ENCODE measurements at regions not wholly inside any gene's neighbourhood (a gene's known extent, or its start where the extent isn't known, plus 50 kb on each side); places are given as distances from the start of the nearest gene placed in this dataset.

DNA sequence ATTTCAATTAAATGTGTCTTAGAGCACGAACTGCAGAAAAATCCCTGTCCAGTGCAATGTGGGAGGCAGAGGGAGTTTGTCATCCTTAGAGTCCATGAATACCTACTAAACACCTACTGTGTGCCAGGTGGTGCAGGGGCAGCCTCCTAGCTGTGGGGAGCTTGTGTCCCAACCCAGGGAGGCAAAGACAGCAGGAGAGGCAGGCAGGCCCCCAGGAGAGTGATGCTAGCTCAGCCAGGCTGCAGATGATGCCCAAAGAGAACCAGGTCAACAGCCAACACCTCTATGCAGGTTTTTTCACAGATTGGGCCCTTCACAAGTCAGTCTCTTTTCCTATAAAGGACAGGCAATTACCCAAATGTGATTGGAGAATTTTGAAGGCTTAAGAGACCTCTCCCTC, 108.2 kb upstream of the UQCRFS1 start:
- TF ChIP-seq, protein P1, sequence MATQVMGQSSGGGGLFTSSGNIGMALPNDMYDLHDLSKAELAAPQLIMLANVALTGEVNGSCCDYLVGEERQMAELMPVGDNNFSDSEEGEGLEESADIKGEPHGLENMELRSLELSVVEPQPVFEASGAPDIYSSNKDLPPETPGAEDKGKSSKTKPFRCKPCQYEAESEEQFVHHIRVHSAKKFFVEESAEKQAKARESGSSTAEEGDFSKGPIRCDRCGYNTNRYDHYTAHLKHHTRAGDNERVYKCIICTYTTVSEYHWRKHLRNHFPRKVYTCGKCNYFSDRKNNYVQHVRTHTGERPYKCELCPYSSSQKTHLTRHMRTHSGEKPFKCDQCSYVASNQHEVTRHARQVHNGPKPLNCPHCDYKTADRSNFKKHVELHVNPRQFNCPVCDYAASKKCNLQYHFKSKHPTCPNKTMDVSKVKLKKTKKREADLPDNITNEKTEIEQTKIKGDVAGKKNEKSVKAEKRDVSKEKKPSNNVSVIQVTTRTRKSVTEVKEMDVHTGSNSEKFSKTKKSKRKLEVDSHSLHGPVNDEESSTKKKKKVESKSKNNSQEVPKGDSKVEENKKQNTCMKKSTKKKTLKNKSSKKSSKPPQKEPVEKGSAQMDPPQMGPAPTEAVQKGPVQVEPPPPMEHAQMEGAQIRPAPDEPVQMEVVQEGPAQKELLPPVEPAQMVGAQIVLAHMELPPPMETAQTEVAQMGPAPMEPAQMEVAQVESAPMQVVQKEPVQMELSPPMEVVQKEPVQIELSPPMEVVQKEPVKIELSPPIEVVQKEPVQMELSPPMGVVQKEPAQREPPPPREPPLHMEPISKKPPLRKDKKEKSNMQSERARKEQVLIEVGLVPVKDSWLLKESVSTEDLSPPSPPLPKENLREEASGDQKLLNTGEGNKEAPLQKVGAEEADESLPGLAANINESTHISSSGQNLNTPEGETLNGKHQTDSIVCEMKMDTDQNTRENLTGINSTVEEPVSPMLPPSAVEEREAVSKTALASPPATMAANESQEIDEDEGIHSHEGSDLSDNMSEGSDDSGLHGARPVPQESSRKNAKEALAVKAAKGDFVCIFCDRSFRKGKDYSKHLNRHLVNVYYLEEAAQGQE (IDR thresholded peaks at IDR 0.05; ENCODE audit: insufficient read depth in 1 of 2, low read depth in 2 of 2, low read length in 2 of 2): no peak
- TF ChIP-seq TAF1 (IDR thresholded peaks at IDR 0.05; ENCODE audit: borderline replicate concordance, insufficient read depth, low read length) (no peak), POLR2AphosphoS5 (IDR thresholded peaks at IDR 0.05; ENCODE audit: low read depth, low read length) (no peak), FOXP2 (optimal IDR thresholded peaks at IDR 0.05; ENCODE audit: borderline replicate concordance, extremely low read depth, extremely low read length, insufficient read depth) (no peak)

Measured in PFSK-1 (cell line).